GM12873 (cell line): ENCODE measurements at regions not wholly inside any gene's neighbourhood (a gene's known extent, or its start where the extent isn't known, plus 50 kb on each side); places are given as distances from the start of the nearest gene placed in this dataset.

Experiments used
- TF ChIP-seq, protein P1 (sequence below): IDR thresholded peaks from 2 replicates; pipeline ENCODE4 v1.5.1; 2012; ENCODE audit warnings: low read depth, mild to moderate bottlenecking, moderate library complexity, low read length, control low read depth; ENCODE audit not compliant: insufficient read depth; ENCODE audit errors: missing control alignments

DNA sequence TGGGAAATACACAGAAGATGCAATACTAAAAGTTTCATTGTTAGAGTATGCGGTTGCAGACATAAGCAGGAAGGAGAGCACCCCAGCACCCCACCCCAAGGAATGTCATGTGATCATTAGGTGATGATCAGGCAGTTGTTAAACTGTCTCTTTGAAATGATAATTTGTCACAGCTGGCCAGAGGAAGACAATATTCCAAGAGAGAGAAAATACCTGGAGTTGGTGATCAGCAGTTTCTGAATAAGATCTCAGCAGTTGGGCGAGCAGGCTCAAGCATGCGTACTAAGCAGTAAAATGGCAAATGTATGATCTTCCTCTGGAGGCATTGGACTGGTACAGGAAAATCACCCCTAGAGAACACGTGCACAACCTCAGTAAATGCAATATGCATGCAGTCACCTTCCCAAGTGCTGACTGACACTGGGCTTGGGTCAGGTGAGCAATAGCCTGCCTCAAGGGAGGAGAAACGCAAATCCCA is 250.1 kb upstream of the MBL2 start:
- TF ChIP-seq, protein P1, sequence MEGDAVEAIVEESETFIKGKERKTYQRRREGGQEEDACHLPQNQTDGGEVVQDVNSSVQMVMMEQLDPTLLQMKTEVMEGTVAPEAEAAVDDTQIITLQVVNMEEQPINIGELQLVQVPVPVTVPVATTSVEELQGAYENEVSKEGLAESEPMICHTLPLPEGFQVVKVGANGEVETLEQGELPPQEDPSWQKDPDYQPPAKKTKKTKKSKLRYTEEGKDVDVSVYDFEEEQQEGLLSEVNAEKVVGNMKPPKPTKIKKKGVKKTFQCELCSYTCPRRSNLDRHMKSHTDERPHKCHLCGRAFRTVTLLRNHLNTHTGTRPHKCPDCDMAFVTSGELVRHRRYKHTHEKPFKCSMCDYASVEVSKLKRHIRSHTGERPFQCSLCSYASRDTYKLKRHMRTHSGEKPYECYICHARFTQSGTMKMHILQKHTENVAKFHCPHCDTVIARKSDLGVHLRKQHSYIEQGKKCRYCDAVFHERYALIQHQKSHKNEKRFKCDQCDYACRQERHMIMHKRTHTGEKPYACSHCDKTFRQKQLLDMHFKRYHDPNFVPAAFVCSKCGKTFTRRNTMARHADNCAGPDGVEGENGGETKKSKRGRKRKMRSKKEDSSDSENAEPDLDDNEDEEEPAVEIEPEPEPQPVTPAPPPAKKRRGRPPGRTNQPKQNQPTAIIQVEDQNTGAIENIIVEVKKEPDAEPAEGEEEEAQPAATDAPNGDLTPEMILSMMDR = no peak

DNA sequence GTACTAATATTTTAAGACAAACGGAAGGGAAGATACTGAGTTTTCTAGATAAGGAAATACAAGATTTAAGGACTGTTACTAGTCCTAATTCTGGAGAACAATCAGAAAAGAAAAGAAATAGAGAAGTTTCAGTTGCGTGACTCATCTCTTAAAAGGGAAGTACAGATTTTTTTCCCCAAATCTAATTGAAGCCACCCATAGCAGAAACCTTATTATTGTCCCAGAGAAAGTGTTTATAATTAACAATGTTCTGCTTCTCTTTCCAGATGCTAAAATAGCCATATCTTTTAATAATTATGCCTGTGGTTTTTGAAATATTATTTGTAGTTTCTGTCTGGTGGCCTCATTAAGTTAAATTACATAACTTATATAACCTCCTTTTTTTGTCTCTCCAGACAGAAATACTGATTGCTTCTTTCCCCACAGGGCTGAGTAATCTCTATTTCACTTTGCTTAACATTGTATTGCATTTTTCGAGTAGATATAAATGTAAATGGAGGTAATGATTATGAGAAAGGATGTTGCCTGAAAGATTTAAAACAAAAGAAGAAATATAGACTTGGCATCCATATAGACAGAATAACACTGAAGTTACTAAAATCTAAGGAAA is 240.7 kb upstream of the MBL2 start:
- TF ChIP-seq, protein P1 = no peak

DNA sequence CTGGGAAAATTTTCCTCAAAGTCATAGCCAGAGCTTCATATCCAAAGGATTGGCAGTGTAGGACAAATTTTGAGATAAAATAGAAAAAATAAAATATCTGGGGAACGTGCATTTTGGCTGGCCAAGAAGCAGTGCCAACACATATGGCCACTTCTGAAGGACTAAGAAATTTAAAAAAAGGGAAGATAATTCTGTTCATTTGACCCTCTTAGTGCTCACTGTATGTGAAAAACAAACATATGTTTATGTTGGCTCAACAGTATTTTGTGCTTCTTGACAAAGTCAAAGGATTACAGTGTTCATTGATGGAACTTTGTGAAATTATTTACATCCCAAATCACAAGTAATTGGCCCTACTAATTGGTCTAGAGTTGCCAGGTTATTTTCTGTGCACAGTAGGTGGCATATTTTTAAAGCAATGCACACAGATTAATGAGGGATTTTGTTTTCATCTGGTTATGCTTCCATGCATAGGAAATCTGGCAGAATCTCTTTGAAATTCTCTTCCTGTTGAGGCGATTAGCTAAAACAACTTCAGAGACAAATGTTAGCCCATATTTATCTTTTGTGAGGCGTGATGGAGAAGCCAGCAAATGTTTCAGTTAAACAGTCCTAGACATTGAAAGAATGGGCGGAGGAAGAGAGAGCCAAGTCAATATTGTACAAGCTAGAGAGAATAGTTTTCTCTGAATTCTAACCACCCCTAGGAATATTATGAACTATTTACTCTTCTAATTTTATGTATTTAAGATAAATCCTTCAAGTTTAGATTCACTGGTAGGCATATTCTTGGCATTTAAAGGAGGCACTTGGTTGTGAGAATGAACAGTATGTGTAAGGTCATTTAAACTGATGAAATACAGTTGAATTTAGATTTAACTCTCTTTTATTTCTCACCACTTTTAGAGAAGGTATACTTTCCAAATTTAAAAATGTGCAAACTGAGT is 237.7 kb upstream of the MBL2 start:
- TF ChIP-seq, protein P1 = no peak

DNA sequence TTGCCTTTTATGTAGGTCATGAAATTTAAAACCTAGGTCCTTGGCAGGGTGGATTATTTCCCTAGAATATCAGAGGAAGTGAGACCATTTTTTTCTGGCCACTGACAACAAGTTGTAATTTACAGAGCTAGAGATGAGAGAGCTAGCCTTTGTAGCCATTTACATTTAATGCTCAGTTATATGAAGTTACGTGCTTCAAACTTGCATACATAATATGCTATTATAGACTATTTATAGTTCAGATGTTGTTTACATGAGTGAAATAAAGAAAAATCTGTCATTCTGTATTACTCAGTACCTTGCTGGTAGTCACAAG is 234.9 kb upstream of the MBL2 start:
- TF ChIP-seq, protein P1 = no peak

DNA sequence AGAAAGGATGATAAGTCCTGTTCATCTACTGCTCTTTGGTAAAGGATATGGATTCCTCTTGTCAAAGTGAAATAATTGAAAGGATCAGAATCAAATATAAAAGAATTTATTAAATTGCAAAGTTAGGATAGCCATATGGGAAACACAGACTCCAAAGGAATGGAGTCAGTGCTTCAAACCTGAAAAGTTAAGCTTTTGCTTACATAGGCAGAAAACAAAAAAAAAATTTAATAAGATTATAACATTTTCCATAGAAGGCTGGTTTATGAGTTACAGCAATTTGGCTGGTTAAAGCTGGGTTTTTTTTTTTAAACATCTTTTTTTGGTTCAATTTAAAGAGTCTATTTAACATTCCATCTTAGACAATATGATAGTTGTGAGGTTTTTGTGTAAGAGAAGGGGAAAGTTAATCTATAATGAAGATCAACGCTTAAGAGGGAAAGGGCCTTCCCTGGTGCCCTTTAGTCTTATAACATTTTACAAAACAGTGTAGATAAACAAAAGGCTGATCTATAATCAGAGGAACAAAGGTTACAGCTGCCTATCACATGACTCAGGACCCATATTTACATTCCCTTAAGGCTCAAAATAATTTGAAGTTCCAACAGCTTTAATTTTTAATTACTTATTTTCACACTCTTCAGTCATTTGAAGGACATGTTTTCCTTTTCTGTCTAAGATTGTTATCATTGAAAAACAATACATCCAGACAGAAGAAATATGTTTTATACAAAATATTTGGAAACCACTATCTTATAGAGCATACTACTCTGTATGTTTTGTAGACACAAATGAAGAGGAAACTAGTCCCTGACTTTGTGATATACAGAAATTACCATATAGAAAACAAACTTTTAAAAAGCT is 234.3 kb upstream of the MBL2 start:
- TF ChIP-seq, protein P1 = no peak

DNA sequence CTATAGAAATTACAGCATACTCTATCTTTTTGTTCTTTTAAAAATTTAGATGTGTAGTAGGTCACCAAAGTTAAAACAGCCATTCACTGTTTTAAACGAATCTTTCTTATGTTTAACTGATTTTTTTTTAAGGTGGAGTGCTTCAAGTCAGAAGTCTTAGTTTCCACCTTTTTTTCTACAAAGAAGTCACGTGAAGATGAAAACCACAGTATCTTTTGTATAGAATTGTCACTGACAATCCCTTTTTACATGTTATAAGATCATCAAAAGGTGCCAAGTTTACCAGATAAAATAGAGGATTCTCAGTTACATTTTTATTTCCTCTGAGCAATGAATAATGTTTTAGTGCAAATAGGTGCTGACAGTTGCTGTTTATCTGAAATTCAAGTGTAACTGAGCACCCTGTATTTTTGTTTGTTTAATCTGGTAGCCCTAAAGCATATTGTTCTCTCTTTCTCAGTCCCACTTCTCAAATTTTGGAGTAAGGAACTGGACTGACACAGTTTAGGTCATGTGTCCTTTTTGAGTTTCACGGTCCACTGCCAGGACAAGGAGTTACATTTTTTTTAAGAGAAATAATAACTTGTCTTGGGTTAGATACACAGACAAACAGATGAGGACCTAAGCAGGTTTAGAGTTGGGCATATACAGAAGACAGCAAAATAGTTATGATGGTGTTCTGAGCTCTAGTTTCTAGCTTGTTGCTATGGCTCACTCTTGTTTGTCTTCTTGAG is 233.2 kb upstream of the MBL2 start:
- TF ChIP-seq, protein P1 = no peak

DNA sequence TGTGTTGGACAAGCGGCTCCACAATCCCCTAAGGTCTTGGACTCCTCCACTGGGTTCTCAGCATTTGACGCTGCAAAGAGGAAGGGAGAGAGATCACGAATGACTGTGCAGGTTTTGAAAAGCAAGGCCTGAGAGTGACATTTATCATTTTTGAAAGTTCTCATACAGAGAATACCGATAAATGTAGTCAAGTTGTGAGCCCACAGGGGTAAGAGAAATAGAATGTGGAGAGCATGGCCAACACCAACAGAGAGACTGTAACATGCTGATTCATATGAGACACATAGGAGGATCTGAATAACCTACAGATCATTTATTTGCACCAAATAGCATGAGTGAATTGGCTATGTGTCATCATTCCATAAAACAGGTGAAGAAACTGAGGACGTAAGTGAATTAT is 230.5 kb upstream of the MBL2 start:
- TF ChIP-seq, protein P1 = no peak
